MCF 10A (cell line): ENCODE measurements at regions not wholly inside any gene's neighbourhood (a gene's known extent, or its start where the extent isn't known, plus 50 kb on each side); places are given as distances from the start of the nearest gene placed in this dataset.

Experiments
- BruUV-seq: library from RNA; stranded (reverse); fragments of 400-500 nt; replicated peaks from 2 replicates; lab custom pipeline; 2021; lab: Mats Ljungman, UMichigan
- CTCF ChIA-PET: fragments of 300-600 bp; sonication (Branson Sonifier 250); formaldehyde crosslinking; extraction: SDS; loops from one replicate; lab custom pipeline; 2021; ENCODE audit warnings: antibody characterized with exemption, inconsistent platforms; lab: Yijun Ruan, JAX
- POLR2A ChIA-PET: fragments of 300-600, 350-650 bp; sonication (Branson Sonifier 250); formaldehyde crosslinking; extraction: SDS; loops from one replicate; lab custom pipeline; 2020; ENCODE audit warnings: antibody characterized with exemption, inconsistent platforms; lab: Yijun Ruan, JAX
- DNase-seq: peaks from one replicate; pipeline ENCODE4 v3.0.0-alpha.2; 2018; ENCODE audit not compliant: unreplicated experiment
- H3K27ac Mint-ChIP-seq: one replicate; pipeline ENCODE4 v1.8.0; 2022; ENCODE audit warnings: mild to moderate bottlenecking, low read depth, mixed read lengths; ENCODE audit not compliant: unreplicated experiment
- H3K27me3 Mint-ChIP-seq: one replicate; pipeline ENCODE4 v1.8.0; 2022; ENCODE audit warnings: mixed read lengths; ENCODE audit not compliant: insufficient read depth, unreplicated experiment
- H3K36me3 Mint-ChIP-seq: one replicate; pipeline ENCODE4 v1.8.0; 2022; ENCODE audit warnings: mild to moderate bottlenecking, moderate library complexity, mixed read lengths; ENCODE audit not compliant: insufficient read depth, unreplicated experiment
- H3K4me1 Mint-ChIP-seq: one replicate; pipeline ENCODE4 v1.8.0; 2022; ENCODE audit warnings: mixed read lengths; ENCODE audit not compliant: insufficient read depth, unreplicated experiment
- H3K4me3 Mint-ChIP-seq: one replicate; pipeline ENCODE4 v1.8.0; 2022; ENCODE audit warnings: mild to moderate bottlenecking, moderate library complexity, mixed read lengths; ENCODE audit not compliant: unreplicated experiment
- H3K9me3 Mint-ChIP-seq: one replicate; pipeline ENCODE4 v1.8.0; 2022; ENCODE audit warnings: mixed read lengths; ENCODE audit not compliant: unreplicated experiment
- intact Hi-C: fragments of 100-400 bp; cut with micrococcal nuclease; formaldehyde crosslinking; loops from 2 replicates; pipeline ENCODE4 v1.14.1; 2022
- TF ChIP-seq, protein P1 (sequence below): fragments of 200-600 bp; IDR thresholded peaks from one replicate; pipeline ENCODE4 v1.8.0; 2022; ENCODE audit warnings: antibody characterized with exemption, mild to moderate bottlenecking; ENCODE audit not compliant: unreplicated experiment

DNA sequence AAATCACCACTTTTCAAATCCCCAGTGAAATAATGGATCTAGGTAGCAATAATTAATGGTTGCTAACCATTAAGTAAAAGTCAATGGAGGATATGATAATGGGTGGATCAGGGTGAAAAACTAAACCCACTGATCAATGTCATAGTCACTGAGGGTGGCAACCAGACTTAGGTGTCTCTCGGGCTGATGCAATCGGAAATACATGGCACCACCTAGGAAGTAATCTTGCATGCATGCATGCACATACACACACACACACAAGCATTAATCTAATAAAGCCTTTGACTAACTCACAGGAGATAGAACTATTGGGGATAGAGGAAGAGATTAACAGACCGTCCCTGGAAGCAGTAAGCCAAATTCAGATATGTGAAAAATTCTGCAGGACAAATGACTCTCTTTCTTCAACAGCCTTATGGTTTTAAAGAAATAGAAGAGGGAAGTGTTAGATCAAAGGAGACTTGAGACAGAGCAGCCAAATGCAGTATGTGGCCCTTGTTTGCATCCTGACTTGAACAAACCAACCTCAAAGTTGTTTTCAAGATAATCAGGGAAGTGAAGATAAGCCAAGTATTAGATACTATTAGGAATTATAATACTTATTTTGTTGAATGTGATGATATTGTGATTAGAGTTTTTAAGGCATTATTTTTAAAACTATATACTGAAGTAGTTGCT is 186.0 kb upstream of the RMP24 start:
- no peaks in the 10 kb centered on the region for H3K4me1 Mint-ChIP-seq
- CTCF ChIA-PET = no interaction called here

DNA sequence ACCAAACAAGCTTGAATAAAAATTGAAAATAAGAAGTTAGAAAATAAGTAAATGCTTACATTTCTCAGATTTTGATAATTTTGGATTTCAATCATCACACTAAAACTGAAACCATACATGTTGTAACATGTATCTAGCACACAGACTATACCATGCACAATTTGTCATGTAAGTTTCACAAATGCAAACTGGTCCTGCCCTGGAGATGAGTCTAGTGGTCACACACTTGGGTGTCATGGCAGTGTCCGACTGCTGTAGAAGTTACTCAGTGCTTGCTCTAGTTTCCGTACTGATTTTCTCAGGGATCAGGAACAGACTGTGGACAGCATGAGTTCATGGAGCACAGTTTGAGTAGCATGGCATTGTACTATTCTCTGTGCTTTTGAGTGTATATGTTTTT is 182.9 kb upstream of the RMP24 start:
- H3K36me3 Mint-ChIP-seq = no peaks in the 10 kb centered on the region

More for the DNA sequence above, 186.0 kb upstream of the RMP24 start:
- no peak for DNase-seq
- Mint-ChIP-seq H3K36me3 (no peaks in the 10 kb centered on the region), H3K27ac (no peak overlapping the region), H3K4me3 (no peak overlapping the region), H3K9me3 (no peaks in the 10 kb centered on the region), H3K27me3 (peaks cover 19% of the 10 kb centered on the region)
- intact Hi-C loops = no loop called here
- POLR2A ChIA-PET = no interaction called here
- no TSS peak for BruUV-seq
- TF ChIP-seq, protein P1, sequence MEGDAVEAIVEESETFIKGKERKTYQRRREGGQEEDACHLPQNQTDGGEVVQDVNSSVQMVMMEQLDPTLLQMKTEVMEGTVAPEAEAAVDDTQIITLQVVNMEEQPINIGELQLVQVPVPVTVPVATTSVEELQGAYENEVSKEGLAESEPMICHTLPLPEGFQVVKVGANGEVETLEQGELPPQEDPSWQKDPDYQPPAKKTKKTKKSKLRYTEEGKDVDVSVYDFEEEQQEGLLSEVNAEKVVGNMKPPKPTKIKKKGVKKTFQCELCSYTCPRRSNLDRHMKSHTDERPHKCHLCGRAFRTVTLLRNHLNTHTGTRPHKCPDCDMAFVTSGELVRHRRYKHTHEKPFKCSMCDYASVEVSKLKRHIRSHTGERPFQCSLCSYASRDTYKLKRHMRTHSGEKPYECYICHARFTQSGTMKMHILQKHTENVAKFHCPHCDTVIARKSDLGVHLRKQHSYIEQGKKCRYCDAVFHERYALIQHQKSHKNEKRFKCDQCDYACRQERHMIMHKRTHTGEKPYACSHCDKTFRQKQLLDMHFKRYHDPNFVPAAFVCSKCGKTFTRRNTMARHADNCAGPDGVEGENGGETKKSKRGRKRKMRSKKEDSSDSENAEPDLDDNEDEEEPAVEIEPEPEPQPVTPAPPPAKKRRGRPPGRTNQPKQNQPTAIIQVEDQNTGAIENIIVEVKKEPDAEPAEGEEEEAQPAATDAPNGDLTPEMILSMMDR = no peak

DNA sequence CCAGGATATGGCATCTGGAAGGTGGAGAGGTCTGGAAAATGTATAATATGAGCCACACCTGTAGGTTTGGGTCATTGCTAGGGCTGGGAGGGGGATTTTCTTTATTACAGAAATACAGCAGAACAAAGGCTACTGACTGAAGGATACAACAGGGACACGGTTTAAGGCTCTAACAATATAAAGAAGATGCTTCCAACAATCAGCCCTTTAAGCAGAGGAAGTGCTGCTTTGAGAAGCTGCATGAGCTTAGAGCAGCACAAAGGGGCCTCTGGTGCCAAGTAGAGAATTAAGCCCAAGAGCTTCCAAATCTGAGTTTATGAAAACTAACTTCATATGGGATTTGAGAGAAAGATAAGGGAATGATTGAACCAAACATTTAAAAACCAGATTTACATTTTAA is 174.5 kb upstream of the RMP24 start:
- DNase-seq = no peak
- Mint-ChIP-seq H3K4me1 (no peaks in the 10 kb centered on the region), H3K27me3 (peaks cover 39% of the 10 kb centered on the region), H3K27ac (no peak overlapping the region), H3K9me3 (no peaks in the 10 kb centered on the region), H3K36me3 (no peaks in the 10 kb centered on the region), H3K4me3 (no peak overlapping the region)
- TF ChIP-seq, protein P1 = no peak
- no TSS peak for BruUV-seq
- ChIA-PET POLR2A (interaction anchor here (1.1 kb wide), 1 partner anchor 15 kb away, joined by 4 read pairs; no protein-coding TSS in a partner anchor), CTCF (no interaction called here)
- intact Hi-C loops = no loop called here

More for the DNA sequence above, 182.9 kb upstream of the RMP24 start:
- Mint-ChIP-seq H3K27me3 (peaks cover 38% of the 10 kb centered on the region), H3K9me3 (no peaks in the 10 kb centered on the region), H3K4me3 (no peak overlapping the region), H3K4me1 (no peaks in the 10 kb centered on the region), H3K27ac (no peak overlapping the region)
- TF ChIP-seq, protein P1 = no peak
- no peak for DNase-seq
- POLR2A ChIA-PET = no interaction called here
- intact Hi-C loops = no loop called here
- CTCF ChIA-PET = interaction anchor here (0.6 kb wide), 1 partner anchor 1860 kb away, joined by 3 read pairs; no protein-coding TSS in a partner anchor
- BruUV-seq = no TSS peak

DNA sequence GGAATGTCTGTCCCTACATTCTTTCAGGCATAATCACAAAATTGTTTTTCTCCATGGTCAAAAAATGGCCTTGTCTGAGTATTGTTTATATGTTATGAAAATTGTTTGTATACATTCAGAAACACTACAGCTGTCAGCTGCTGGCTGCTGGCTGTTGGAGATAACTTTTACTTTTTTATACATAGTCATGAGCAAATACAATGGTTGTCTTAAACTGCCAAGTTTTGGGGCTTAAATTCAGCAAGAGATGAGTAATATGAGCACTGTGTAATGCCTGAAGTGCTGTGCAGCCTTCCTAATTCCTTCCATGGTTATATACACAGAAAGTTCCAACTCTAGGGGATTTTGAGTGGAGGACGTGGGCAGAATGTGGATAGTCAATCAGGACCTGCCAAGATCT is 168.9 kb upstream of the RMP24 start:
- CTCF ChIA-PET = no interaction called here
- Mint-ChIP-seq H3K9me3 (no peaks in the 10 kb centered on the region), H3K36me3 (no peaks in the 10 kb centered on the region), H3K4me3 (no peak overlapping the region), H3K27ac (no peak overlapping the region), H3K4me1 (no peaks in the 10 kb centered on the region), H3K27me3 (no peaks in the 10 kb centered on the region)
- intact Hi-C loops = no loop called here
- TF ChIP-seq, protein P1 = no peak
- BruUV-seq = no TSS peak
- no peak for DNase-seq
- POLR2A ChIA-PET = no interaction called here
